Testis (tissue), 2 donors: ENCODE measurements at regions not wholly inside any gene's neighbourhood (a gene's known extent, or its start where the extent isn't known, plus 50 kb on each side); places are given as distances from the start of the nearest gene placed in this dataset.

Experiments
- DNase-seq: peaks from one replicate; pipeline ENCODE4 v3.0.0-alpha.2; 2019
- H3K27ac ChIP-seq, 2 donors: fragments of 200-600 bp; sonication (generic); one replicate each; pipeline ENCODE4 v1.5.1; 2019
- H3K27me3 ChIP-seq: fragments of 200-600 bp; sonication (generic); one replicate; pipeline ENCODE4 v1.5.1; 2019
- H3K36me3 ChIP-seq: fragments of 200-600 bp; sonication (generic); one replicate; pipeline ENCODE4 v1.5.1; 2017; ENCODE audit warnings: low read depth; ENCODE audit errors: missing control alignments
- H3K4me1 ChIP-seq: fragments of 200-600 bp; sonication (generic); one replicate; pipeline ENCODE4 v1.5.1; 2019
- H3K4me3 ChIP-seq, 2 donors: fragments of 200-600 bp; sonication (generic); one replicate each; pipeline ENCODE4 v1.5.1; 2017 to 2019
- H3K9me3 ChIP-seq: fragments of 200-600 bp; sonication (generic); one replicate; pipeline ENCODE4 v1.5.1; 2017
- CTCF ChIP-seq, 3 experiments: fragments of 450-650 bp in 2 of 3; fragments of 200-600 bp in 1 of 3; sonication (generic) in 1 of 3; IDR thresholded peaks; one replicate each; pipeline ENCODE4 v1.5.1; 2016 to 2019; ENCODE audit warnings: antibody characterized with exemption in 3 of 3, mild to moderate bottlenecking in 2 of 3, moderate library complexity in 1 of 3
- POLR2A ChIP-seq: fragments of 450-650 bp; IDR thresholded peaks from one replicate; pipeline ENCODE4 v1.6.1; 2017; ENCODE audit warnings: antibody characterized with exemption, mild to moderate bottlenecking, moderate library complexity
- WGBS, 2 donors: methylation state at CpG; one replicate each; pipeline ENCODE4 v1.1.5; 2018; 5-methylcytosine and 5-hydroxymethylcytosine counted together
- intact Hi-C: fragments of 100-400 bp; cut with DNase I; formaldehyde crosslinking; loops from one replicate; pipeline ENCODE4 v1.15.1; 2023; ENCODE audit warnings: low total_unique reads

- Histone ChIP-seq H3K4me3 (no peak overlapping the region), H3K9me3 (no peaks in the 10 kb centered on the region), H3K36me3 (no peaks in the 10 kb centered on the region), H3K27me3 (no peaks in the 10 kb centered on the region), H3K4me1 (no peaks in the 10 kb centered on the region), H3K27ac (no peak overlapping the region)
- intact Hi-C loops, result no loop called here
- no peak for DNase-seq
- TF ChIP-seq POLR2A, result no peak
- no peak for TF ChIP-seq CTCF (IDR thresholded peaks at IDR 0.05)
- WGBS, 2 donors, result 87 to 91% methylated on average over 11 to 12 of the region's 12 CpGs
Observed at GRCh38 chr22:48429446-48430020, 1398.1 kb downstream of the BRD1 start.

- no peak for DNase-seq
- Histone ChIP-seq H3K4me3 (no peak overlapping the region), H3K9me3 (no peaks in the 10 kb centered on the region), H3K27ac (no peak overlapping the region), H3K4me1 (no peaks in the 10 kb centered on the region), H3K27me3 (no peaks in the 10 kb centered on the region), H3K36me3 (no peaks in the 10 kb centered on the region)
- no peak for TF ChIP-seq POLR2A
- no peak for TF ChIP-seq CTCF (IDR thresholded peaks at IDR 0.05)
- WGBS, 2 donors, result 77 to 80% methylated on average over 18 of the region's 18 CpGs
- intact Hi-C loops, result no loop called here
Observed at GRCh38 chr22:48428631-48429371, 1398.9 kb downstream of the BRD1 start.

- Histone ChIP-seq H3K27ac (no peak overlapping the region), H3K27me3 (no peaks in the 10 kb centered on the region), H3K36me3 (no peaks in the 10 kb centered on the region), H3K4me1 (no peaks in the 10 kb centered on the region), H3K4me3 (no peak overlapping the region), H3K9me3 (no peaks in the 10 kb centered on the region)
- DNase-seq, result no peak
- TF ChIP-seq CTCF (IDR thresholded peaks at IDR 0.05) (no peak), POLR2A (no peak)
- WGBS, 2 donors, result 90 to 92% methylated on average over 8 to 15 of the region's 15 CpGs
- intact Hi-C loops, result no loop called here
Observed at GRCh38 chr22:48427731-48428211, 1399.9 kb downstream of the BRD1 start.

GRCh38 chr22:48426466-48427380, 1401.0 kb downstream of the BRD1 start:
- no peaks in the 10 kb centered on the region for H3K36me3 ChIP-seq
- DNase-seq, result no peak
- no peaks in the 10 kb centered on the region for H3K4me1 ChIP-seq
- WGBS, 2 donors, result 64 to 87% methylated on average over 11 to 17 of the region's 18 CpGs
- TF ChIP-seq POLR2A (no peak), CTCF (IDR thresholded peaks at IDR 0.05) (no peak)
- no peak overlapping the region for H3K27ac ChIP-seq
- intact Hi-C loops, result no loop called here
- no peaks in the 10 kb centered on the region for H3K9me3 ChIP-seq
- no peaks in the 10 kb centered on the region for H3K27me3 ChIP-seq
- H3K4me3 ChIP-seq, result no peak overlapping the region
